ENCODE measurements at regions not wholly inside any gene's neighbourhood (a gene's known extent, or its start where the extent isn't known, plus 50 kb on each side); places are given as distances from the start of the nearest gene placed in this dataset.

GRCh38 chr9:80881320-80881719 lies 808.0 kb downstream of the TLE1 start:
- no peaks in the 10 kb centered on the region for H3K36me3 ChIP-seq (ENCODE audit: control insufficient read depth, insufficient read depth, low read length)

DNA sequence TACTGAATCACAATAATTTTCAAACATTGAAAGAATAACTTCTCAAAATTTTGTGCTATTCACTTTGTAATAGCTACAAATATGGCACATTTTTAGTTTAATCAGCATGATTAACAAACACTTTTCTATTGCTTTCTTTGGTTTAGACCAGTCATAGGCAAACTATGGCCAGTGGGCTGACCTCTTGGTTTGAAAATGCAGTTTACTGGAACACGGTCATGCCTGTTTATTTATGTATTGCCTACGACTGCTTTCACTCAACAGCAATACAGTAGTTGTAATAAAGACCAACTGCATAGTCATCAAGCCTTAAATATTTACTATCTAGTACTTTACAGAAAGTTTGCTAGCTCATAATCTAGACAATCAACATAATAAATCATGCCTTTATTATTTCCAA lies 810.8 kb downstream of the TLE1 start:
- Histone ChIP-seq H3K4me1 (ENCODE audit: control insufficient read depth, insufficient read depth, low read length) (peaks cover 20% of the 10 kb centered on the region; the same call in 1 of the 2 replicates), H3K36me3 (ENCODE audit: control insufficient read depth, insufficient read depth, low read length) (no peaks in the 10 kb centered on the region), H3K9ac (ENCODE audit: low read depth, low read length) (no peak overlapping the region), H3K4me3 (ENCODE audit: low read depth, low read length) (no peak overlapping the region), H3K27ac (ENCODE audit: low read depth, low read length) (no peak overlapping the region), H3K9me3 (ENCODE audit: control insufficient read depth, insufficient read depth, low read length) (no peaks in the 10 kb centered on the region), H3K27me3 (ENCODE audit: control insufficient read depth, insufficient read depth, low read length) (no peaks in the 10 kb centered on the region)

More at GRCh38 chr9:80881320-80881719, 808.0 kb downstream of the TLE1 start:
- Histone ChIP-seq H3K9me3 (ENCODE audit: control insufficient read depth, insufficient read depth, low read length) (no peaks in the 10 kb centered on the region), H3K9ac (ENCODE audit: low read depth, low read length) (no peak overlapping the region), H3K4me1 (ENCODE audit: control insufficient read depth, insufficient read depth, low read length) (peaks cover 20% of the 10 kb centered on the region; the same call in 1 of the 2 replicates), H3K27ac (ENCODE audit: low read depth, low read length) (peak overlapping the region; percentile 24), H3K4me3 (ENCODE audit: low read depth, low read length) (no peak overlapping the region), H3K27me3 (ENCODE audit: control insufficient read depth, insufficient read depth, low read length) (no peaks in the 10 kb centered on the region)

GRCh38 chr9:80875947-80876346 lies 813.4 kb downstream of the TLE1 start:
- Histone ChIP-seq H3K27me3 (ENCODE audit: control insufficient read depth, insufficient read depth, low read length) (no peaks in the 10 kb centered on the region), H3K4me1 (ENCODE audit: control insufficient read depth, insufficient read depth, low read length) (peaks cover 3% of the 10 kb centered on the region; the same call in 1 of the 2 replicates), H3K36me3 (ENCODE audit: control insufficient read depth, insufficient read depth, low read length) (no peaks in the 10 kb centered on the region), H3K9ac (ENCODE audit: low read depth, low read length) (no peak overlapping the region), H3K9me3 (ENCODE audit: control insufficient read depth, insufficient read depth, low read length) (no peaks in the 10 kb centered on the region), H3K4me3 (ENCODE audit: low read depth, low read length) (no peak overlapping the region), H3K27ac (ENCODE audit: low read depth, low read length) (no peak overlapping the region)

DNA sequence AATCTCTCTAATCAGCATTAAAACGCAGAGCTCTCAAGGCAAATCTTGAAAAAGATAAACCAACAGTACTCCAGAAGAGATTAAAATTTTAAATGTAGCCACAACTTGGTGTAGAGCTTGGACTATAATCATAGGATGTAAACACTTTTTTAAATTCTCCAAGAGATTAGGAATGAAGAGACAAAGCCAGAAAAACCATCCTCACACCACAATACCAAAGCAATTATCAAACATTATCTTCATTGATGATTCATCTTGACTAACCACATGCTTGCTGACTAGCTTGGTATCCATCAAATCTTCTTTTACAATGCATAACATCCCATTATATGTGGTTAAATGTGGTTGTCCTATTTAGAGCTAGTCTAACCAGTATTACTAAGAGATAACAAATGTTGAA lies 815.1 kb downstream of the TLE1 start:
- Histone ChIP-seq H3K27ac (ENCODE audit: low read depth, low read length) (no peak overlapping the region), H3K4me3 (ENCODE audit: low read depth, low read length) (no peak overlapping the region), H3K27me3 (ENCODE audit: control insufficient read depth, insufficient read depth, low read length) (no peaks in the 10 kb centered on the region), H3K36me3 (ENCODE audit: control insufficient read depth, insufficient read depth, low read length) (no peaks in the 10 kb centered on the region), H3K9ac (ENCODE audit: low read depth, low read length) (no peak overlapping the region), H3K4me1 (ENCODE audit: control insufficient read depth, insufficient read depth, low read length) (no peaks in the 10 kb centered on the region), H3K9me3 (ENCODE audit: control insufficient read depth, insufficient read depth, low read length) (no peaks in the 10 kb centered on the region)

GRCh38 chr9:80873861-80874260 lies 815.5 kb downstream of the TLE1 start:
- Histone ChIP-seq H3K27me3 (ENCODE audit: control insufficient read depth, insufficient read depth, low read length) (no peaks in the 10 kb centered on the region), H3K9me3 (ENCODE audit: control insufficient read depth, insufficient read depth, low read length) (no peaks in the 10 kb centered on the region), H3K4me1 (ENCODE audit: control insufficient read depth, insufficient read depth, low read length) (no peaks in the 10 kb centered on the region), H3K4me3 (ENCODE audit: low read depth, low read length) (no peak overlapping the region), H3K36me3 (ENCODE audit: control insufficient read depth, insufficient read depth, low read length) (no peaks in the 10 kb centered on the region), H3K9ac (ENCODE audit: low read depth, low read length) (no peak overlapping the region), H3K27ac (ENCODE audit: low read depth, low read length) (no peak overlapping the region)

GRCh38 chr9:80871596-80871995 lies 817.8 kb downstream of the TLE1 start:
- Histone ChIP-seq H3K9me3 (ENCODE audit: control insufficient read depth, insufficient read depth, low read length) (no peaks in the 10 kb centered on the region), H3K9ac (ENCODE audit: low read depth, low read length) (no peak overlapping the region), H3K4me1 (ENCODE audit: control insufficient read depth, insufficient read depth, low read length) (no peaks in the 10 kb centered on the region), H3K27ac (ENCODE audit: low read depth, low read length) (no peak overlapping the region), H3K27me3 (ENCODE audit: control insufficient read depth, insufficient read depth, low read length) (no peaks in the 10 kb centered on the region), H3K4me3 (ENCODE audit: low read depth, low read length) (no peak overlapping the region), H3K36me3 (ENCODE audit: control insufficient read depth, insufficient read depth, low read length) (no peaks in the 10 kb centered on the region)

GRCh38 chr9:80867731-80868130 lies 821.6 kb downstream of the TLE1 start:
- H3K9me3 ChIP-seq (ENCODE audit: control insufficient read depth, insufficient read depth, low read length), result no peaks in the 10 kb centered on the region
- no peak overlapping the region for H3K9ac ChIP-seq (ENCODE audit: low read depth, low read length)
- no peak overlapping the region for H3K27ac ChIP-seq (ENCODE audit: low read depth, low read length)
- no peaks in the 10 kb centered on the region for H3K4me1 ChIP-seq (ENCODE audit: control insufficient read depth, insufficient read depth, low read length)
- no peaks in the 10 kb centered on the region for H3K36me3 ChIP-seq (ENCODE audit: control insufficient read depth, insufficient read depth, low read length)
- no peak overlapping the region for H3K4me3 ChIP-seq (ENCODE audit: low read depth, low read length)
- H3K27me3 ChIP-seq (ENCODE audit: control insufficient read depth, insufficient read depth, low read length), result no peaks in the 10 kb centered on the region

DNA sequence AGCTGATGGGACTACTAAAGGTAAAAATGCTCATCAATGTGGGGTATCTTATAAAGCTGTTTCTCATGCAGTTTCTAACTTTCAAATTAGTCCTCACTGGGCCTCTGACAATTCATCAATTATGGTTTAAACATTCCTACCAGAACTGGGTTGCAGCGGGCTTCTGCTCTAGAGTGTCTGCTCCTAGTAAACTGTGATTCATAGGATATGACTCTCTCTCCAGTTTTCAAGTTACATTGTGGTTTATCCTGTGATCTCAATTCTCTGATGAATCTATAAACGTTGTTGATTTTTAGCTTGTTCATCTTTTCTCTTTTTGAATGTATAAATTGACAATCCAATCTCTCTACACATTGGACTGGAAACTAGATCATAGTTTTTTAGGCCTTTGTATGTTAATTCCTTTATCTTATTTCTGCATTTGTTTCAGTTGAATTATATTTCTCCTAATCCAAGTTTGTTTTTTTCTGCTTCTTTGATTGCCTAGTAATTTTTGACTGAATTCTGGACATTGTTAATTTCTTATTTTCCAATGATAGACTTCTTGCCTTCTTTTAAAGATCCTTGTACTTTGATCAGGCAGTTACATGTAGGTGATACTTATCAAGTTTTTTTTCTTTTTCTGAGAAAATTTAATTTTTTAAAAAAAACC lies 822.6 kb downstream of the TLE1 start:
- Histone ChIP-seq H3K27me3 (ENCODE audit: control insufficient read depth, insufficient read depth, low read length) (no peaks in the 10 kb centered on the region), H3K9ac (ENCODE audit: low read depth, low read length) (no peak overlapping the region), H3K4me3 (ENCODE audit: low read depth, low read length) (no peak overlapping the region), H3K36me3 (ENCODE audit: control insufficient read depth, insufficient read depth, low read length) (no peaks in the 10 kb centered on the region), H3K27ac (ENCODE audit: low read depth, low read length) (no peak overlapping the region), H3K4me1 (ENCODE audit: control insufficient read depth, insufficient read depth, low read length) (no peaks in the 10 kb centered on the region), H3K9me3 (ENCODE audit: control insufficient read depth, insufficient read depth, low read length) (no peaks in the 10 kb centered on the region)

DNA sequence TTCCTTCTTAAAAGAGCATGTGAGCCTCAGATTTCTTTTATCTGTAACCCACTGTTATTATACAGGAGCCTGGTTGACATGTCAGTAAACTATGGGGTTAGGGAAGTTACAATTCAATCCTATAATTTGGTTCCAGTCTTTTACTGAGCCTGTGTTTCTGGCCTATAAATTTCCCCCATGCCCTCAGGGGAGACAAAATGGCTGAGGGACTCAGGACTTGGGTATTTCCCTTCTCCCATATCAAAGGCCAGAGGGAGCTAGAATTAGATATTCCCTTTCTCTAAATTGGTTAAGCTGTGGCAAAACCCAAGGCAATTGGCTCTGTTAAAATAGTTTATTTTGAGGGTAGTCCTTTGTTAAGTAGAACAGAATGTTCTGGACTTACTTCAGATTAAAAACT lies 823.2 kb downstream of the TLE1 start:
- H3K36me3 ChIP-seq (ENCODE audit: control insufficient read depth, insufficient read depth, low read length), result no peaks in the 10 kb centered on the region
- no peak overlapping the region for H3K4me3 ChIP-seq (ENCODE audit: low read depth, low read length)
- H3K27me3 ChIP-seq (ENCODE audit: control insufficient read depth, insufficient read depth, low read length), result no peaks in the 10 kb centered on the region
- no peak overlapping the region for H3K9ac ChIP-seq (ENCODE audit: low read depth, low read length)
- no peaks in the 10 kb centered on the region for H3K4me1 ChIP-seq (ENCODE audit: control insufficient read depth, insufficient read depth, low read length)
- H3K27ac ChIP-seq (ENCODE audit: low read depth, low read length), result no peak overlapping the region
- no peaks in the 10 kb centered on the region for H3K9me3 ChIP-seq (ENCODE audit: control insufficient read depth, insufficient read depth, low read length)

DNA sequence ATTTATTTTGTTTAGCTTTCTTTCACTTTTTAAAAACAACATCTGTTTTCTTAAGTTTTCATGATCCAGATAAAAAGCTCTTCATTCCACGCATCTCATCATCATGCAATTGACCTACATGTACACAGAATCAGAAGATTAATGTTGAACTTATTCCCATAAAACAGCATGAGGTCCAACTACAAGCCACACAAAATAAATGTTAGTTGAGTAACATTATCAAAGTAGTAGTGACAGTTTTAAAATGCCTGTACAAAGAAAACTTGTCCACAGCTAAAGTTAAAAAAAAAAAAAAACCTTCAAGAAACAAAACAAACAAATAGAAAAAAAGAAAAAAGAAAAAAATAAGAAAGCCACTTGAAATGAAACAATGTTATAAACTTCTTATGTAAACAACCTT lies 846.3 kb downstream of the TLE1 start:
- H3K9ac ChIP-seq (ENCODE audit: low read depth, low read length), result no peak overlapping the region
- H3K4me1 ChIP-seq (ENCODE audit: control insufficient read depth, insufficient read depth, low read length), result no peaks in the 10 kb centered on the region
- no peaks in the 10 kb centered on the region for H3K36me3 ChIP-seq (ENCODE audit: control insufficient read depth, insufficient read depth, low read length)
- H3K27me3 ChIP-seq (ENCODE audit: control insufficient read depth, insufficient read depth, low read length), result no peaks in the 10 kb centered on the region
- H3K27ac ChIP-seq (ENCODE audit: low read depth, low read length), result no peak overlapping the region
- no peak overlapping the region for H3K4me3 ChIP-seq (ENCODE audit: low read depth, low read length)
- no peaks in the 10 kb centered on the region for H3K9me3 ChIP-seq (ENCODE audit: control insufficient read depth, insufficient read depth, low read length)

- Histone ChIP-seq H3K27me3 (ENCODE audit: control insufficient read depth, insufficient read depth, low read length) (no peaks in the 10 kb centered on the region), H3K4me3 (ENCODE audit: low read depth, low read length) (no peak overlapping the region), H3K27ac (ENCODE audit: low read depth, low read length) (no peak overlapping the region), H3K9me3 (ENCODE audit: control insufficient read depth, insufficient read depth, low read length) (no peaks in the 10 kb centered on the region), H3K9ac (ENCODE audit: low read depth, low read length) (no peak overlapping the region), H3K36me3 (ENCODE audit: control insufficient read depth, insufficient read depth, low read length) (no peaks in the 10 kb centered on the region), H3K4me1 (ENCODE audit: control insufficient read depth, insufficient read depth, low read length) (no peaks in the 10 kb centered on the region)
Observed at GRCh38 chr9:80842389-80842788, 847.0 kb downstream of the TLE1 start.
